Mammary epithelial cell (primary cell): ENCODE measurements at regions not wholly inside any gene's neighbourhood (a gene's known extent, or its start where the extent isn't known, plus 50 kb on each side); places are given as distances from the start of the nearest gene placed in this dataset.

Experiments used
- EZH2 ChIP-seq: IDR thresholded peaks from 2 replicates; pipeline ENCODE4 v1.6.1; 2012; ENCODE audit warnings: low read length, inconsistent platforms, borderline replicate concordance
- TF ChIP-seq, protein P1 (sequence below), 2 donors: IDR thresholded peaks in 1 of 2; conservative IDR thresholded peaks in 1 of 2; 2 replicates each; pipeline ENCODE4 v1.5.1; 2011 to 2012; ENCODE audit warnings: inconsistent platforms in 2 of 2, low read length in 2 of 2, mild to moderate bottlenecking in 2 of 2, control low read depth in 1 of 2, low read depth in 1 of 2; ENCODE audit not compliant: insufficient read depth in 1 of 2; ENCODE audit errors: extremely low read depth in 1 of 2

DNA sequence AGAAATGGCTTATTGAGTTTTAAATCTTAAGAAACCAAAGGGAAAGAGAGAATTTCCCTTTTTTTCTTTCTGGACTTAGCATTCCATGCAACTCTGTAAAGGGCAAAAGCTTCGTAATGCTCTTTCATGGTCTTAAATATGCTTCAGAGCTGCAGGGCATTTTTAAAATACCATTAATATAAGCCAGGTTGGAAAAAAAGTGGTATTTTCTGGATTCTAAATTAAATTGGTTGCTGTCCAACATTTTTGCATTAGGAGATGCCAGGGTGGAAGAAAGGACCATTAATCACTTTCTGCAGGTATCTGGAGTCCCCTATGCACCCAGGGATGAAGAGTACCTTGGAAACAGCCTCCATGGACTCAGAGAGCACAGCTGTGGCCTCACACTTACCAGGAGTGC, 215.1 kb upstream of the DAPK1 start:
- TF ChIP-seq, protein P1, sequence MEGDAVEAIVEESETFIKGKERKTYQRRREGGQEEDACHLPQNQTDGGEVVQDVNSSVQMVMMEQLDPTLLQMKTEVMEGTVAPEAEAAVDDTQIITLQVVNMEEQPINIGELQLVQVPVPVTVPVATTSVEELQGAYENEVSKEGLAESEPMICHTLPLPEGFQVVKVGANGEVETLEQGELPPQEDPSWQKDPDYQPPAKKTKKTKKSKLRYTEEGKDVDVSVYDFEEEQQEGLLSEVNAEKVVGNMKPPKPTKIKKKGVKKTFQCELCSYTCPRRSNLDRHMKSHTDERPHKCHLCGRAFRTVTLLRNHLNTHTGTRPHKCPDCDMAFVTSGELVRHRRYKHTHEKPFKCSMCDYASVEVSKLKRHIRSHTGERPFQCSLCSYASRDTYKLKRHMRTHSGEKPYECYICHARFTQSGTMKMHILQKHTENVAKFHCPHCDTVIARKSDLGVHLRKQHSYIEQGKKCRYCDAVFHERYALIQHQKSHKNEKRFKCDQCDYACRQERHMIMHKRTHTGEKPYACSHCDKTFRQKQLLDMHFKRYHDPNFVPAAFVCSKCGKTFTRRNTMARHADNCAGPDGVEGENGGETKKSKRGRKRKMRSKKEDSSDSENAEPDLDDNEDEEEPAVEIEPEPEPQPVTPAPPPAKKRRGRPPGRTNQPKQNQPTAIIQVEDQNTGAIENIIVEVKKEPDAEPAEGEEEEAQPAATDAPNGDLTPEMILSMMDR (conservative IDR thresholded peaks at IDR 0.05 in 1 of 2, IDR thresholded peaks at IDR 0.05 in 1 of 2; ENCODE audit: extremely low read depth in 1 of 2, insufficient read depth in 1 of 2, low read depth in 1 of 2, low read length in 2 of 2), result no peak
- no peak for TF ChIP-seq EZH2
